MG63 (cell line): ENCODE measurements at regions not wholly inside any gene's neighbourhood (a gene's known extent, or its start where the extent isn't known, plus 50 kb on each side); places are given as distances from the start of the nearest gene placed in this dataset.

Source experiments
- DNase-seq: peaks from one replicate; pipeline ENCODE4 v3.0.0-alpha.2; 2020
- H3K27me3 ChIP-seq: fragments of 250-450 bp; sonication (Bioruptor Pico); 2 replicates; pipeline ENCODE4 v1.5.1; 2020; ENCODE audit warnings: mild to moderate bottlenecking, moderate library complexity
- H3K36me3 ChIP-seq: fragments of 250-450 bp; sonication (Bioruptor Pico); 2 replicates; pipeline ENCODE4 v1.5.1; 2020; ENCODE audit warnings: mild to moderate bottlenecking, moderate library complexity
- H3K4me3 ChIP-seq: fragments of 250-450 bp; sonication (Bioruptor Pico); 2 replicates; pipeline ENCODE4 v1.5.1; 2020; ENCODE audit warnings: mild to moderate bottlenecking, moderate library complexity
- H3K9me3 ChIP-seq: fragments of 250-450 bp; sonication (Bioruptor Pico); 2 replicates; pipeline ENCODE4 v1.5.1; 2020; ENCODE audit warnings: mild to moderate bottlenecking, moderate library complexity

DNA sequence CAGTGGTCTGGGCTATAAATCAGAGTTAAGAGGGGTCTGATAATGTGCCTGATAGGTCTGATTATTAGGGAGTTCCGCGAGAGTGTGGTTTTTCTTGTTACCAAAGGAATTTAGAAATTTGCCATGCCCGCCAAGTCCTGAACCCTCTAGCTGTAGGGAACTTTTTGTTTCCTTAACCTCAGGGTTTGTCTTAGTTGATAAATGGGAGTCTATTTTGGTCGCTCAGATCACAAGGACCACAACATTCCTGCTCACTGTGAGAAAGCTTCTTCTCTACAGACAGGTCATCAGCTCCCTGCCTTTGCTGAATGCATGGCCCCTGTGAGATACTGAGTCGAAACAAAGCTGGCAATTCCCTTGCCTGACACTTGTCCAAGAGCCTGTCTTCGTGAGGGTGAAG is 497.8 kb downstream of the HS3ST4 start:
- DNase-seq = no peak
- Histone ChIP-seq H3K27me3 (no peaks in the 10 kb centered on the region), H3K36me3 (no peaks in the 10 kb centered on the region)

GRCh38 chr16:26194526-26194925 is 502.8 kb downstream of the HS3ST4 start:
- no peaks in the 10 kb centered on the region for H3K27me3 ChIP-seq
- no peak for DNase-seq
- H3K9me3 ChIP-seq = no peaks in the 10 kb centered on the region
- H3K36me3 ChIP-seq = no peaks in the 10 kb centered on the region
- H3K4me3 ChIP-seq = no peak overlapping the region

More for the DNA sequence above, 497.8 kb downstream of the HS3ST4 start:
- Histone ChIP-seq H3K4me3 (no peak overlapping the region), H3K9me3 (no peaks in the 10 kb centered on the region)

GRCh38 chr16:26195225-26195624 is 503.5 kb downstream of the HS3ST4 start:
- H3K27me3 ChIP-seq = no peaks in the 10 kb centered on the region
- no peaks in the 10 kb centered on the region for H3K36me3 ChIP-seq
- no peak overlapping the region for H3K4me3 ChIP-seq
- DNase-seq = no peak
- no peaks in the 10 kb centered on the region for H3K9me3 ChIP-seq

GRCh38 chr16:26196310-26196709 is 504.6 kb downstream of the HS3ST4 start:
- no peaks in the 10 kb centered on the region for H3K9me3 ChIP-seq
- DNase-seq = no peak
- no peaks in the 10 kb centered on the region for H3K27me3 ChIP-seq
- no peak overlapping the region for H3K4me3 ChIP-seq
- no peaks in the 10 kb centered on the region for H3K36me3 ChIP-seq

- no peaks in the 10 kb centered on the region for H3K9me3 ChIP-seq
- no peak for DNase-seq
- H3K27me3 ChIP-seq = no peaks in the 10 kb centered on the region
- no peaks in the 10 kb centered on the region for H3K36me3 ChIP-seq
- H3K4me3 ChIP-seq = no peak overlapping the region
Observed at GRCh38 chr16:26196802-26197201, 505.0 kb downstream of the HS3ST4 start.

DNA sequence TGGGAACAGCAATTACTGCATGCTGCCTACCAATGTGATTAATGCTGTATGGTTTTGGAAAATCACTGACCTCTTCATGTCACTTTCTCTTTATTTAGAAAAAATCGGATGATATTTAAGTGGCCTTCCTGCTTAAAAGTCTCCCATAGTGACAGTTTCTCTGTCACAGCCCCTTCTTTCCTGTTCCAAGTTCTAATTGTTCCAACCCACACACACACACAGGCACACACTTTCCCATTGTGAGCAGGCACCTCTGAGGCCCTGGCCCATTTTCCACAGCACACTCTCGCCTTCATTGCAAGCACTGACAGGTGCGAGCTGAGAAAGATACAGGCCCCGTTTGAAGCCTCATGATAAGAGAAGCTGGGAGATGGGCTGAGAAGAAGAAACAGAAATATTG is 505.9 kb downstream of the HS3ST4 start:
- Histone ChIP-seq H3K27me3 (no peaks in the 10 kb centered on the region), H3K4me3 (no peak overlapping the region), H3K9me3 (no peaks in the 10 kb centered on the region), H3K36me3 (no peaks in the 10 kb centered on the region)
- no peak for DNase-seq

DNA sequence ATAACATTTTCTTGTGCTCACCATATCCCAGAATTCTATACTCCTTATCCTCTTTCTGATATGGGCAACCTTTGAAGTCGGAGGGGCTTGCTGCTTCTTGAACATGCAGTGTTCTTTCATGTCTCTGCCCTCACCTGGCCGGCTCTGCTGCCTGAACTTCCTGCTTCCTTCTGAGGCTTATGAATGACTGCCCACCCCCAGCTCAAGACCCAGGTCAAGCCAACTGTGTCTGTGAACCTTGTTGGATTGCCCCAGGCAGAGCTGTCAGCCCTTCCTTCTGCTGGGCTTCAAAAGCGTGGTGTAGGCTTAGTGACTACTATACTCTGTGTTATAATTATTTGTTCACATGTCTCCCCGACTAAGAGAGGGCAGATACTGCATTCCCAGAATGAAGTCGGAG is 506.5 kb downstream of the HS3ST4 start:
- Histone ChIP-seq H3K9me3 (no peaks in the 10 kb centered on the region), H3K27me3 (no peaks in the 10 kb centered on the region), H3K4me3 (no peak overlapping the region), H3K36me3 (no peaks in the 10 kb centered on the region)
- DNase-seq = no peak

GRCh38 chr16:26204138-26204537 is 512.4 kb downstream of the HS3ST4 start:
- Histone ChIP-seq H3K9me3 (no peaks in the 10 kb centered on the region), H3K27me3 (no peaks in the 10 kb centered on the region; the same call in 1 of the 2 replicates), H3K4me3 (no peak overlapping the region), H3K36me3 (no peaks in the 10 kb centered on the region)
- no peak for DNase-seq

DNA sequence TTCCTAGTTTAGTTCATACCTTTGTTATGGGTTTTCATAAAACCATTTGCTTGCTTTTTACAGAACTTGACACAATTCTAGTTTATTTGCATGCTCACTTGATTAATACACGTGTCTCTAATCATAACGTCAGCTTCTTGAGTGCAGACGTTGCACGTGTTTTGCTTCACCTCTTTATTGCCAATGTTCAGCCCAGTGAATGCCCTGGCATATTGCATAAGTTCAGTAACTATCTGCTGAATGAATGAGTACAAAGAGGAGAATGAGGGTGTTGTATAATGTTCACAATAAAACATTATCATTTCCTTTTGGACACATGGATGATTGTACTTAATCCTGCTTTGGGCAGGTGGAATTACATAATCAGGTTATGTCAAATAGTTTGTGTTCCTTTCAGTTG is 519.8 kb downstream of the HS3ST4 start:
- no peaks in the 10 kb centered on the region for H3K36me3 ChIP-seq

GRCh38 chr16:26212599-26212998 is 520.8 kb downstream of the HS3ST4 start:
- Histone ChIP-seq H3K4me3 (no peak overlapping the region), H3K36me3 (no peaks in the 10 kb centered on the region), H3K9me3 (no peaks in the 10 kb centered on the region), H3K27me3 (no peaks in the 10 kb centered on the region; the same call in 1 of the 2 replicates)
- no peak for DNase-seq

More for the DNA sequence above, 519.8 kb downstream of the HS3ST4 start:
- Histone ChIP-seq H3K27me3 (no peaks in the 10 kb centered on the region; the same call in 1 of the 2 replicates), H3K9me3 (no peaks in the 10 kb centered on the region), H3K4me3 (no peak overlapping the region)
- DNase-seq = no peak

GRCh38 chr16:26214581-26215174 is 522.9 kb downstream of the HS3ST4 start:
- Histone ChIP-seq H3K36me3 (no peaks in the 10 kb centered on the region), H3K9me3 (no peaks in the 10 kb centered on the region), H3K4me3 (no peak overlapping the region), H3K27me3 (no peaks in the 10 kb centered on the region)
- no peak for DNase-seq

DNA sequence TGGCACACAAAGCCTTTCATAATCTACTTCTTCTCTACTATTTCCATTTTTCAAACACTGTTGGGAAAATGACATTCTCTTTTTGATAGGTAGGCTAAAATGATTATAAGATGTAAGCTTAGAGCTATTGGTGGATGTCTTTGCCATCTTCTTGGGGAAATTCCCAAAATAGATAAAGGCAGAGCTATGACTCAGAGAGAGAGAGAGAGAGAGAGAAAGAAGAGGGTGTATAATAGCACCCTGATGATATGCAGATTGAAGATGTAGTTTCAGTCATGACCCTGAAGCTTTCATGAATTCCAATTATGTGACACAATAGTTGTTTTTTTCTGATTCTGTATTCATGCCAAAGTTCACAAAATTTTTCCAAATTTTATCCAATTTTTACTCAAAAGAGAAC is 529.1 kb downstream of the HS3ST4 start:
- H3K4me3 ChIP-seq = no peak overlapping the region
- H3K27me3 ChIP-seq = no peaks in the 10 kb centered on the region
- H3K36me3 ChIP-seq = no peaks in the 10 kb centered on the region
- DNase-seq = no peak
- no peaks in the 10 kb centered on the region for H3K9me3 ChIP-seq

- no peak for DNase-seq
- no peaks in the 10 kb centered on the region for H3K36me3 ChIP-seq
- no peak overlapping the region for H3K4me3 ChIP-seq
- no peaks in the 10 kb centered on the region; the same call in 1 of the 2 replicates for H3K27me3 ChIP-seq
- H3K9me3 ChIP-seq = no peaks in the 10 kb centered on the region
Observed at GRCh38 chr16:26231647-26232046, 539.9 kb downstream of the HS3ST4 start.

DNA sequence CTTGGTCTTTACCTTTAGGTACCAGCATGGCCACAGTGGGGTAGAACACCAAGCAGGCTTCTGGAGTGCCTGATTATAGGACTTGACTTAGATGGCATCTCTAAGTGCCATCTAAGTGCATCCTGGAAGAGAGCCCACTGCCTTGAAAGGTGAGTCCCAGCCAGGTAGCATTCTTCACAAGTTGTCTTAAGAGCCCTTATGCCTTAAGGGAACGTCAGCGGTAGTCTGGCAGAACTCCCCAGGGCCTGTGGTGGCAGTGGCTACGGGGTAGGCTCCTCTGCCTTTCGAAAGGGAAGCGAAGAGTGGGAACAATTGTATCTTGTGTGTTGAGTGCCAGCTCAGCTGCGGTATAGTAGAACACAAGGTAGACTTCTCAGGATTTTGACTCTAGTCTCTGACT is 549.0 kb downstream of the HS3ST4 start:
- no peaks in the 10 kb centered on the region for H3K9me3 ChIP-seq
- no peak for DNase-seq

GRCh38 chr16:26247063-26247462 is 555.3 kb downstream of the HS3ST4 start:
- no peaks in the 10 kb centered on the region for H3K9me3 ChIP-seq
- no peak for DNase-seq
- H3K4me3 ChIP-seq = no peak overlapping the region
- H3K27me3 ChIP-seq = no peaks in the 10 kb centered on the region; the same call in 1 of the 2 replicates
- H3K36me3 ChIP-seq = no peaks in the 10 kb centered on the region

More for the DNA sequence above, 549.0 kb downstream of the HS3ST4 start:
- Histone ChIP-seq H3K4me3 (no peak overlapping the region), H3K36me3 (no peaks in the 10 kb centered on the region), H3K27me3 (no peaks in the 10 kb centered on the region)

GRCh38 chr16:26252598-26252997 is 560.8 kb downstream of the HS3ST4 start:
- DNase-seq = no peak

DNA sequence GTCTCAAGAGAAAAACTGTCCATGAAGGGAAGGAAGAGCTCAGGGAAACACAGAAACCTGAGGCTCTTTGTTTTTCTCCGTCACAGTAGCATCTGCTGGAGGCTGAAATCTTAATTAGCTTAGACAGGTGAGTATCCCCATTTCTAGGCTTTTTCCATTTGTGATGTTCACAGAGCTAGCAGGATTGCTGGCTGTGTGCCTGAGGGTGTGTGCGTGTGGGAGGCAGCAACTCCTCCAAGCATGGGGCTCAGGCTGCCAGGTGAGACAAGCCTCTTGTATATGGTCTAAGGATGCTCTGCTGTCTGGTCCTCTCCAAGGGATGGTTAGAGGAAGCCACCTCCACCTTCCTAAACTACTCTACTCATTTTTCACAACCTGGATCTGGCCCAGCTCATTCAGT is 569.9 kb downstream of the HS3ST4 start:
- DNase-seq = no peak
- H3K36me3 ChIP-seq = no peaks in the 10 kb centered on the region
- H3K27me3 ChIP-seq = peaks cover 3% of the 10 kb centered on the region; the same call in 1 of the 2 replicates
- H3K4me3 ChIP-seq = no peak overlapping the region
- no peaks in the 10 kb centered on the region for H3K9me3 ChIP-seq

More at GRCh38 chr16:26252598-26252997, 560.8 kb downstream of the HS3ST4 start:
- Histone ChIP-seq H3K9me3 (no peaks in the 10 kb centered on the region), H3K4me3 (no peak overlapping the region), H3K36me3 (no peaks in the 10 kb centered on the region), H3K27me3 (peaks cover 3% of the 10 kb centered on the region; the same call in 1 of the 2 replicates)

DNA sequence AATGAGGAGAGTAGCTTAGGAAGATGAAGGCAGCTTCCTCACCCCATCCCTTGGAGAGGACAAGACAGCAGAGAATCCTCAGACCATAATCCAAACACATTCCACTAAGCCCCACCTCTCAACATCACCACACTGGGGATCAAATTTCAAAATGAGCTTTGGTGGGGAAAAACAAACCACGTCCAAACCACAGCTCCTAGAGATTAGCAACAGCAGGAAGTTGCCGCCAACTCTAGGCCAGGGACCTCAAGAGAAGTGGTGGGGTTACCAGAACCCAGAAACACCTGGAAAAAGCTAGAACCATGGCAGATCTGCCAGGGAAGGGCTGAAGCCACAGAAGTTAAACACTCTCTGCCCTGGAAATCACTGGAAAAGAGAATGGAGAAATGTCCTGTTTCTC is 571.6 kb downstream of the HS3ST4 start:
- DNase-seq = no peak
- Histone ChIP-seq H3K9me3 (no peaks in the 10 kb centered on the region), H3K36me3 (no peaks in the 10 kb centered on the region), H3K27me3 (no peaks in the 10 kb centered on the region), H3K4me3 (no peak overlapping the region)
